OCI-LY7 (cell line): ENCODE measurements at regions not wholly inside any gene's neighbourhood (a gene's known extent, or its start where the extent isn't known, plus 50 kb on each side); places are given as distances from the start of the nearest gene placed in this dataset.

Source experiments
- CTCF ChIP-seq: fragments of 200-600 bp; sonication (generic); conservative IDR thresholded peaks from 2 replicates; pipeline ENCODE4 v1.5.1; 2014; ENCODE audit warnings: mild to moderate bottlenecking, antibody characterized with exemption, low read length, moderate library complexity, mixed read lengths
- EZH2phosphoT487 ChIP-seq: fragments of 200-600 bp; sonication (generic); IDR thresholded peaks from 2 replicates; pipeline ENCODE4 v1.6.1; 2018; ENCODE audit warnings: low read depth, borderline replicate concordance, mild to moderate bottlenecking, mixed run types, antibody characterized with exemption, low read length, moderate library complexity, mixed read lengths

GRCh38 chr9:2481216-2481615 lies 140.4 kb upstream of the VLDLR start:
- TF ChIP-seq CTCF (no peak), EZH2phosphoT487 (no peak)
